Liver (tissue), 3 donors: ENCODE measurements at regions not wholly inside any gene's neighbourhood (a gene's known extent, or its start where the extent isn't known, plus 50 kb on each side); places are given as distances from the start of the nearest gene placed in this dataset.

Experiments
- CTCF ChIP-seq: fragments of 150-350 bp; IDR thresholded peaks from 2 replicates; pipeline ENCODE4 v1.5.1; 2017; ENCODE audit warnings: improper control_type of control experiment, low read depth, low read length; ENCODE audit not compliant: missing input control
- EGR1 ChIP-seq, 2 donors: IDR thresholded peaks; 2 replicates each; pipeline ENCODE4 v1.6.1; 2016 to 2018; ENCODE audit warnings: antibody characterized with exemption in 2 of 2, low read depth in 2 of 2
- FOXA1 ChIP-seq: IDR thresholded peaks from 2 replicates; pipeline ENCODE4 v1.6.1; 2016; ENCODE audit warnings: antibody characterized with exemption
- HNF4G ChIP-seq: IDR thresholded peaks from 2 replicates; pipeline ENCODE4 v1.6.1; 2016; ENCODE audit warnings: antibody characterized with exemption
- RAD21 ChIP-seq, 2 donors: IDR thresholded peaks; 2 replicates each; pipeline ENCODE4 v1.6.1; 2016; ENCODE audit warnings: antibody characterized with exemption in 2 of 2, mild to moderate bottlenecking in 2 of 2
- REST ChIP-seq: IDR thresholded peaks from 2 replicates; pipeline ENCODE4 v1.6.1; 2016; ENCODE audit warnings: antibody characterized with exemption, mild to moderate bottlenecking
- donor health status: healthy.
- donor health status: healthy.

- TF ChIP-seq CTCF, result no peak
- no peak for TF ChIP-seq EGR1 (IDR thresholded peaks at IDR 0.05; ENCODE audit: low read depth in 2 of 2)
- no peak for TF ChIP-seq RAD21 (IDR thresholded peaks at IDR 0.05)
- TF ChIP-seq FOXA1, result no peak
- no peak for TF ChIP-seq HNF4G
- TF ChIP-seq REST, result no peak
Observed at GRCh38 chrX:124268099-124268498, 64.4 kb upstream of the TEX13D start.
